ENCODE measurements at regions not wholly inside any gene's neighbourhood (a gene's known extent, or its start where the extent isn't known, plus 50 kb on each side); places are given as distances from the start of the nearest gene placed in this dataset.

DNA sequence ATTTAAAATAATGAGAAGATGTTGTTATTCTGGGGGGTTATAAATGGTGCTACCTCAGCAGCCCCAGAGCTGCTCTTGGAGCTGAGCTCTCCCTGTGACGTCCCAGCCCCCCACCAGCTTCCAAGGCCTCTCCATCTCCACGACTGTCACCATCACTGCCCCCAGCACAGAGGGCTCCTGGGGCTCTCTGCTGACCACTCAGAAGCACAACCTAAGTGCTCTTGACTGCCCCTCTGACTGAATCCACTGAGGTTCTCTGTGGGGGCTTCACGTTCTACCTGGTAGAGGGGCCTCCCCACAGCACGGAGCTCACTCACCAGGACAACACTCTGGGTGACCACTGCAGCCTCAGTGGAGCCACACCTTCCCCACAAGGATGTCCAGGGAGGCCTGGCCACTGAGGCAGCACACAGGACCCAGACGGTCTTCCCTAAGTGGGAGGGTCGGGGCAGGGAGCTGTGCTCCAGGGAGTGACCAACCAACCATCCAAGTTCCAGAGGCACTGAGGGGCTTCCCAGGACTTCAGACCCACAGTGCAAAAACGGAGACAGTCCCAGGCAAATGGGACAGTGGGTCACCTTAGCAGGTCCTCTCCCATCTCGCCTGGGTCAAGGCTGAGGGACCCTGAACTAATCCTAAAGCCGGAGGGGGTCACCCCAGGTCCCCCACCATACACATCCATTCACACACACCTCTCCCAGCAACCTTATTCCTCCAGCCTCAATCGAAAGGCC, 121.0 kb upstream of the PPP2R2D start:
- TF ChIP-seq, protein P1, sequence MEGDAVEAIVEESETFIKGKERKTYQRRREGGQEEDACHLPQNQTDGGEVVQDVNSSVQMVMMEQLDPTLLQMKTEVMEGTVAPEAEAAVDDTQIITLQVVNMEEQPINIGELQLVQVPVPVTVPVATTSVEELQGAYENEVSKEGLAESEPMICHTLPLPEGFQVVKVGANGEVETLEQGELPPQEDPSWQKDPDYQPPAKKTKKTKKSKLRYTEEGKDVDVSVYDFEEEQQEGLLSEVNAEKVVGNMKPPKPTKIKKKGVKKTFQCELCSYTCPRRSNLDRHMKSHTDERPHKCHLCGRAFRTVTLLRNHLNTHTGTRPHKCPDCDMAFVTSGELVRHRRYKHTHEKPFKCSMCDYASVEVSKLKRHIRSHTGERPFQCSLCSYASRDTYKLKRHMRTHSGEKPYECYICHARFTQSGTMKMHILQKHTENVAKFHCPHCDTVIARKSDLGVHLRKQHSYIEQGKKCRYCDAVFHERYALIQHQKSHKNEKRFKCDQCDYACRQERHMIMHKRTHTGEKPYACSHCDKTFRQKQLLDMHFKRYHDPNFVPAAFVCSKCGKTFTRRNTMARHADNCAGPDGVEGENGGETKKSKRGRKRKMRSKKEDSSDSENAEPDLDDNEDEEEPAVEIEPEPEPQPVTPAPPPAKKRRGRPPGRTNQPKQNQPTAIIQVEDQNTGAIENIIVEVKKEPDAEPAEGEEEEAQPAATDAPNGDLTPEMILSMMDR (IDR thresholded peaks at IDR 0.05; ENCODE audit: poor library complexity, severe bottlenecking) = no peak

DNA sequence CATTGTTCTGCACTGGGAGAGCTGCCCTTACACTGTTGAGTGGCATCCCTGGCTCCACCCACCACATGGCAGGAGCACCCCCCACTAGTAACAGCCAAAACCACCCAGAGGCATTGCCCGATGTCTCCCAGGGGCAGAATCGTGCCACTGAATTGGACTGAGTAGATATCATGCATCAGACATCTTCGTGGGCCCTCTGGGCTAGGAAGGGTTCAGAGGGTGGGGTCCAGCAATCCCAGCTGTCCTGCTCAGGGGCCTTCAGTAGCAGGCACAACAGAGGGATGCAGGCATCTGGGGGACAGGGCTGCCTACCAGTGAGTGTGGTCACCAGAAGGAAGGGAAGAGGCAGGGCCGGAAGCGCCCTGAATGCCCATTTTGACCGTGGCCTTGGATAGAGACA, 119.7 kb upstream of the PPP2R2D start:
- DNase-seq (ENCODE audit: low spot score) = no peak
- H3K27me3 ChIP-seq (ENCODE audit: insufficient read depth, poor library complexity, severe bottlenecking) = no peaks in the 10 kb centered on the region
- H3K36me3 ChIP-seq (ENCODE audit: low read depth) = no peaks in the 10 kb centered on the region
- ATAC-seq (ENCODE audit: low read depth) = no peak
- H3K4me1 ChIP-seq (ENCODE audit: insufficient read depth, poor library complexity, severe bottlenecking) = no peaks in the 10 kb centered on the region
- peaks cover 9% of the 10 kb centered on the region for H3K9me3 ChIP-seq (ENCODE audit: severe bottlenecking)
- no peak overlapping the region for H3K27ac ChIP-seq (ENCODE audit: poor library complexity, severe bottlenecking)
- TF ChIP-seq, protein P1 (IDR thresholded peaks at IDR 0.05; ENCODE audit: poor library complexity, severe bottlenecking) = no peak
- no peak overlapping the region for H3K4me3 ChIP-seq (ENCODE audit: severe bottlenecking)

More for the DNA sequence above, 121.0 kb upstream of the PPP2R2D start:
- ATAC-seq (ENCODE audit: low read depth) = no peak
- Histone ChIP-seq H3K4me3 (ENCODE audit: severe bottlenecking) (no peak overlapping the region), H3K9me3 (ENCODE audit: severe bottlenecking) (peaks cover 9% of the 10 kb centered on the region), H3K36me3 (ENCODE audit: low read depth) (no peaks in the 10 kb centered on the region), H3K27ac (ENCODE audit: poor library complexity, severe bottlenecking) (no peak overlapping the region), H3K27me3 (ENCODE audit: insufficient read depth, poor library complexity, severe bottlenecking) (no peaks in the 10 kb centered on the region), H3K4me1 (ENCODE audit: insufficient read depth, poor library complexity, severe bottlenecking) (no peaks in the 10 kb centered on the region)
- DNase-seq (ENCODE audit: low spot score) = no peak

DNA sequence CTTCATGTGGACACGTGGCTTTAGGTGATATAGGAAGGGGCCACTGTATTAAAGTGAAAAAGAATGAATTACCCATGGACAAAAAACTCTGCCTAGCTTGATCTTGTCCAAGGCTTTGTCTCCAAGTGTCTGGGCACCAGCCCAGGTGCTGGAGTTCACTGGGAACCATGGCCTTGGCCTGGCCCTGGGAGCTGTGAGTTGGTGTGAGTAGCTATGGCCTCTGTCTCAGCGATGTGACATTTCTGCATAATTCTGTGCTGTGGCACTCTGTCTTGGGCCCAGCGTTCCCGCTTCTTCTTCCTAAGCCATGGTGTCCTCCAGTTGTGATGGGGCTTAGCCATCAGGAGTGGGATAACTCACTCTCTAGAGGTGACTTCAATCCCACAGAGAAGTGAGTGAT, 119.0 kb upstream of the PPP2R2D start:
- TF ChIP-seq, protein P1 (IDR thresholded peaks at IDR 0.05; ENCODE audit: poor library complexity, severe bottlenecking) = no peak
- H3K4me1 ChIP-seq (ENCODE audit: insufficient read depth, poor library complexity, severe bottlenecking) = no peaks in the 10 kb centered on the region
- H3K27ac ChIP-seq (ENCODE audit: poor library complexity, severe bottlenecking) = no peak overlapping the region
- DNase-seq (ENCODE audit: low spot score) (no peak), ATAC-seq (ENCODE audit: low read depth) (no peak)
- no peaks in the 10 kb centered on the region for H3K36me3 ChIP-seq (ENCODE audit: low read depth)
- H3K4me3 ChIP-seq (ENCODE audit: severe bottlenecking) = no peak overlapping the region
- H3K27me3 ChIP-seq (ENCODE audit: insufficient read depth, poor library complexity, severe bottlenecking) = no peaks in the 10 kb centered on the region
- peaks cover 9% of the 10 kb centered on the region for H3K9me3 ChIP-seq (ENCODE audit: severe bottlenecking)

DNA sequence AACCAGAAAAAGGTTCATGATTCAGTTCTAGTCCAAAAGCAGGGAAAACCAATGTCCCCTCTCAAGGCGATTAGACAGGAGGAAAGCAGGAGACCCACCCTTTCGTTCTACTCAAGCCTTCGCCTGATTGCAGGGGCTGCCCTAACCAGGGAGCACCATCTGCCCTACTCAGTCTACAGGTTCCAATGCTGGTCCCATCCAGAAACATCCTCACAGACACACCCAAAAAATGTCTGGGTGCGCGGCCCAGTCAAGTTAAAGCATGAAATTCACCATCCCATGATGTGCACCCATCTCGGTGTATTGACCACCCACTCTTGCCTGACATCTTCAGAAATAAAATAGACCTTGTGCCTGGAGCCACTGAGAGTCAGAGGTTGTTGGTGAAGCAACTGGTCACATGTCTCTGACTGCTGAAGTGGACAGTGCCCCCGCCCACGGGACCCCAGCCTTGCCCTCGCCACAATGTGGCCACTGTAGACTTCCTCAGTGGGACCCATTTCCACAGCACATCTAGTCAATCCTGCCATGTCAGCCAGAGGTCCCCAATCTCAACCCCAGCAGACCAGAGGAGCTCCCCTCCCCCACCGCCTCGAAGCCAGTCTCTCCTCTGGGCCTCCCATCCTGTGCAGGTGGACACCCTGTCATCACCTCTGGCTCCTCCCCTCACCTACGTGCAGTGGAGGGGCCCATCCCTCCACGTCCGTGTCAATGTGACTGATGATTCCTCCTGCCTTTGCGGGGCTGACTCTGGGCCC, 116.3 kb upstream of the PPP2R2D start:
- DNase-seq (ENCODE audit: low spot score) (no peak), ATAC-seq (ENCODE audit: low read depth) (no peak)
- TF ChIP-seq, protein P1 (IDR thresholded peaks at IDR 0.05; ENCODE audit: poor library complexity, severe bottlenecking) = no peak

DNA sequence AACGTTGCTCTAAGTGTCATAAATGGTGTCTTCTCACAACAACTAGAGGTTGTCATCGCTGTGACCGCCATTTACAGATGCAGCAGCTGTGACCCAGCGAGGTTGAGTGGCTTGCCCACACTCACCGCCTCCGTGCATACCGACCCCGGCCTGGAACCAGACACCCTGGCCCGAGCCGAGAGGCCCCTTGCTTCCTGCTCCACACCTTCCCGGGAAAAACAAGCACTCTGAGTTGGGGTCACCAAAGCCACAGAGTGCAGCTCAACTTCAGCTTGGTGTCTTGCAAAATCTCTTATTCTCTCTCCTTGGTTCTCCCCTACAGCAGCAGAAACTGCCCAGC, 115.7 kb upstream of the PPP2R2D start:
- Histone ChIP-seq H3K27ac (ENCODE audit: poor library complexity, severe bottlenecking) (no peak overlapping the region), H3K4me1 (ENCODE audit: insufficient read depth, poor library complexity, severe bottlenecking) (no peaks in the 10 kb centered on the region), H3K9me3 (ENCODE audit: severe bottlenecking) (no peaks in the 10 kb centered on the region), H3K36me3 (ENCODE audit: low read depth) (no peaks in the 10 kb centered on the region), H3K4me3 (ENCODE audit: severe bottlenecking) (no peak overlapping the region), H3K27me3 (ENCODE audit: insufficient read depth, poor library complexity, severe bottlenecking) (no peaks in the 10 kb centered on the region)
- TF ChIP-seq, protein P1 (IDR thresholded peaks at IDR 0.05; ENCODE audit: poor library complexity, severe bottlenecking) = no peak
- DNase-seq (ENCODE audit: low spot score) (no peak), ATAC-seq (ENCODE audit: low read depth) (no peak)

More for the DNA sequence above, 116.3 kb upstream of the PPP2R2D start:
- no peaks in the 10 kb centered on the region for H3K27me3 ChIP-seq (ENCODE audit: insufficient read depth, poor library complexity, severe bottlenecking)
- H3K27ac ChIP-seq (ENCODE audit: poor library complexity, severe bottlenecking) = no peak overlapping the region
- no peaks in the 10 kb centered on the region for H3K4me1 ChIP-seq (ENCODE audit: insufficient read depth, poor library complexity, severe bottlenecking)
- H3K36me3 ChIP-seq (ENCODE audit: low read depth) = no peaks in the 10 kb centered on the region
- H3K4me3 ChIP-seq (ENCODE audit: severe bottlenecking) = no peak overlapping the region
- no peaks in the 10 kb centered on the region for H3K9me3 ChIP-seq (ENCODE audit: severe bottlenecking)
